ENCODE measurements at regions not wholly inside any gene's neighbourhood (a gene's known extent, or its start where the extent isn't known, plus 50 kb on each side); places are given as distances from the start of the nearest gene placed in this dataset.

- TF ChIP-seq POLR2A (IDR thresholded peaks at IDR 0.05): no peak
- TF ChIP-seq CTCF (IDR thresholded peaks at IDR 0.05): no peak
Observed at GRCh38 chr22:47918276-47918921, 1155.9 kb downstream of the TBC1D22A start.

Data from heart left ventricle (tissue), 13 donors.